NCI-H128 (cell line): ENCODE measurements at regions not wholly inside any gene's neighbourhood (a gene's known extent, or its start where the extent isn't known, plus 50 kb on each side); places are given as distances from the start of the nearest gene placed in this dataset.

Experiments used
- DNase-seq: peaks from one replicate; lab custom pipeline; 2025; ENCODE audit not compliant: unreplicated experiment; lab: John Stamatoyannopoulos, UW

DNA sequence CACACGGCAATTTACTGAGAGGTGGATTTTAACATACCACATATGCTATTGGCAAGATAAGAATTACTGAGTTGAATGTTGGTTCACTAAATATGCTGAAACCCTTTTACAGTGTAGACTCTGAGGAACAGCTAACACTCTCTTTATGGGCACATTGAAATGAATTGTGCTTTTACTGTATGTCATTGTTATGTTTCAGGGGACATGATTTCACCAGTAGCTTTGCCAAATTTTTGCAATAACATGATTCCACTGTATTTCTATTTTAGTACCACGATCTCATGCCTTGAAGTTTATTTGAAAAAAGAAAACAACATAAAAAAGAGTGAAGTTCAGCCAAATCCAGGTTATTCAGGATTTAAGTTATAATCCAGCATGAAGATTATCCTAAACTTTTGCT, 188.5 kb downstream of the HLX start:
- no peak for DNase-seq

DNA sequence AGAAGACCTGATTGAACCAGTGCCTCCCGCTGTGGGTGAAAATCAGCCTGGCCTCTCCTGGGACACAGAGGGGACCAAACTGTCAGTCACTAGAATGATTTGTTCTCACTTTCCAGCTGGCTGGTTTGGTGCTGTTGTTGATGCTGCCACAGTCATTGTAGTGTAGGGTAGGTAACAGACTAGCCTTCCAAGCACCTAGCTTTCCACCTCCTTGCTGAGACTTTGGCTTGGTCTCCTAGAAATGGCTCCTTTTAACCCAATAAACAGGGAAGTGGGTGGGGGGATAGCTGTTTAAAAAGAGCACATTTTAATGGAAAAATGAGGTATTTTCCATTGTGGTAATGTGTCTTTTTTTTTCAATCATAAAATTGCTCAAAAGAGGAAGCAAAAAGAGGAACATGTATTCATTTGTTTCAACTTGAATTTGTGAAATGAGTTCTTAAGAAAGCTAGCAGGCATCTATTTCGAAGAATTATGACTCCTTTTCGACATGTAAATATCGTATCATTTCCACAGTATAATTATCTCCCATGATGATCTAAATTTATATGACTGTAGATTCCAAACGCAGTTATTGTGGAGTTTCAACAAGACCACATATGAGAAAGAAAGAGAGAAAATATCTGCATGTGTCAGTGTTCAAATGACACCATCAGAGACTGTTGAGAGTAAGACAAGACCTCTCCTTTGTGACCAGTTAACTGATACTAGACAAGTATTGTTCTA, 190.1 kb downstream of the HLX start:
- no peak for DNase-seq

DNA sequence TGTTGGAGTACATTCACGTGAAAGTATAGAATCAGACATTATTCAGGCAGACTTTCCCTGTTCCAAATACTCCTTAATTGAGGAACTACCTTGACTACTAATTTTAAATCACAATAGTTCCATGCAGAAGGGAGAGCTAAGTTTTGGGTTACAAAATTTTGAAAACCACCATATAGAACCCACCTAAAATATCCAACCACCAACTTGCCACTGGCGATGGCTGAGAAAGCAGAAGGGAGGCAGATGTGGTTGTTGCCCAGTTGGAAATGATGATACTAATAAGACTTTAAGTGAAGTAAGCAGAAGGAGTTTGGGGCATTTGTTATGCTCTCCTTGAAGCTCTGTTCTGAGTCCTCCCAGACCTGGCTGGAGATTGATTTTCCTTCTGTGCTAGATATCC, 190.7 kb downstream of the HLX start:
- DNase-seq = no peak

DNA sequence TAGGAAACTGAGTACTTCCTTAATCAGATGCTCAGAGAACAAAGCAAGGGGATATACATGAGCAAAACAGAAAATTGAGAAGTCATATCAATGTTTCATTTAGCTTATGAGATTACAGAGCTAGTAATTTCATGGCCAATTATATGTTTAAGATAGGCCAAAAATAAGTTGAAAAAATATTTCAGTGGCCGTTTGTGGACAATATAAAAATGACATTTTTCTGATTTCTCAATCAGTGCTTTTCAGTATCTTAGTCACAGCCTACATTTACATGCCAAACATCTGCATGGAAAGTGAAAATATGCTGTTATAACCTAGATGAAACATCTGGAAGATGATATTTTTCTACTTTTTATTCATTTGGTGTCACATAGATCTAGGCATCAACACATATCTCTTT, 192.5 kb downstream of the HLX start:
- DNase-seq = no peak

DNA sequence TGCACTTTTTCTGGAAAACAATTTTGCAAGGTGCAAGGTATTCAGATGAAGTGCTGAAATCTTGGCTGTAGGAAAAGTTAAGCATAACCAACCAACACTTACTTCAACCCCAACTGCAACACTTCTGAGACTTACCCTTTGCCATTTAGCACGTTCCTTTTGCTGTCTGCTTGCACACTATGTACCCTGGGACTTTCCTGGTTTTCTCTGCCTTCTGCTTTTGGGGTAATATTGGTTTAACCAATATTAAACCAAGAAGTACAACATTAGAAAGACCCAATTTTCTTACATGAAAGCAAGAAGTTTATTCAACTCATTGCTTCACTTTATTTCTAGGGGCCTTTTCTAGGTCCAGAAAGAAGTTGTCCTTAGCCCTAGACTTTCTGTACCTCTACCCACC, 193.0 kb downstream of the HLX start:
- no peak for DNase-seq

DNA sequence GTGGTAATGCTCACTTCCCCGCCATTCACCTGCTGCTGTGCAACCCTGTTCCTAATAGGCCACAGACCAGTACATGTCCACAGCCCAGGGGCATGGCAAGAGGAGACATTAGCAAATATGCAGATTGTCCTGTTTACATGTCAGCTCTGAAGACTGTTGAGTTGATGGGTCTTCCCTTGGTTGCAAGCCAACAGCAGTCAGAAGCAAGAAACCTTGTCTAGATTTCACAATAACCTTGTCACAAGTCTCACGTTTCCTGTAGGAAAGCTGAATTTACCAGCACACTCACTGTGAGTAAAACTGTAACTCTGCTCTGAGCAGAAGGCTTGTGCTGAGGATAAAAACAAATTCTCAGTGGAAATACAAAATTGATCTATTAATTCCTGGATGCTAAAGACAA, 195.1 kb downstream of the HLX start:
- no peak for DNase-seq

DNA sequence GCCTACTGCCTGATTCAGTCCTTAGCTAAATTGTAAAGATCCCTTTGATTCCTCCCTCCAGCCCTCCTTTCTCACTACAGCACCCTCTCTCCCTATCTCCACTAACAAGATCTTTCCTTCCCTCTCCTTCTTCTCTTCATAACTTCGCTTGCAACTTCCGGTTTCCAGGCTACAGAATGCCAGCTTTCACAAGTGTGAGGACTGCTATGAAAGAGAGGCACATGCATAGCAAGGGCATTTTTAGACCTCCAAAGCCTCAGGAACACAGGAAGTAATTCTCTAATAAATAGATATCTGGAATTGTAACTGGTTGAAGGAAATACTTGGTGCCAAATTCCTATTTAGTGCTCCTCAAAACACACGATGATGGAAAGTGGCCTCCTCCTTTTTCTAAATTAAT, 196.7 kb downstream of the HLX start:
- DNase-seq = no peak

DNA sequence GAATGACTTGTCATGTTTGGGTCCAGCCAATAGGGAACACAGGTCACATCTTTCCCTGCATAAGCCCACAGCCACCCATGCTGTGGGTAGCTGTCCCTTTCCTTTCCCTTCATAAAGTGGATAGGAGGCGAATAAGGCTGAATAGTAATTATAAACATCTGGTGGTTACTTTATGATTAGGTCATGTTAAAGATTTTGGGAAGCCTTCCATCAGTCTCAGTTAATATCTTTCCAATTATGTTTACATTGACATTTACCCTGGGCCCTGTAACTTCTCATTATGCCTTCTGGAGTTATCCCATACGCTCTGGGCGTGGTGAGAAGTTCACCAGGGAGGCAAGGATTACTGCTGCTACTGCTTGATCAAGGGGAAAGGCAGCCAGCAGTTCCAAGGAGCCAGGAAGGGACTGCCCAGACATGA, 197.2 kb downstream of the HLX start:
- no peak for DNase-seq

DNA sequence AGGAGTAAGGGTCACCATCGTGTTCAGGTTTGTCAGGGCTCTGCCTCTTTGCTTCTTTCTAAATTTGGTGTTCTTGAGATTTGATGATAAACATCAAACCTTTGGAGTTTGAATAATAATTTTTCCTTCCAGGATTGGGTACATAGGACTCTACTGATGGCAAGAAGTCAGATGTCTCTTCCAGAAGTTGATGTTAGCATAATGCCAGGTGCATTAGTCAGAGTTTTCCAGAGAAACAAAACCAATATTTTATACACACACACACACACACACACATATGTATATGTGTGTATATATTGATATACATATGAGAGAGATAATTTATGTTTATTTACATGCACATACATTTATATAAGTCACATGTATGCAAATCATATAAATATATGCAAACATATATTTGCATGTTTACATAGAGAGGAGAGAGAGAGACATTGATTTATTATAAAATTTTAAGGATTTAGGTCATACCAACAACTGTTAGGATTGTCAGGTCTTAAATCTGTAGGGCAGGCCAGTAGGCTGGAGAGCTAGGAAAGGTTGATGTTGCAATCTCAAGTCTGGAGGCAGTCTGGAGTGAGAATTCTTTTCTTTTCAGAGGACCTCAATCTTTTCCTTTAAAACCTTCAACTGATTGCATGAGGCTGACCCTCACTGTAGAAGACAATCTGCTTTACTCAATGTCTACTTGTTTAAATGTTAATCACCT, 199.2 kb downstream of the HLX start:
- no peak for DNase-seq

DNA sequence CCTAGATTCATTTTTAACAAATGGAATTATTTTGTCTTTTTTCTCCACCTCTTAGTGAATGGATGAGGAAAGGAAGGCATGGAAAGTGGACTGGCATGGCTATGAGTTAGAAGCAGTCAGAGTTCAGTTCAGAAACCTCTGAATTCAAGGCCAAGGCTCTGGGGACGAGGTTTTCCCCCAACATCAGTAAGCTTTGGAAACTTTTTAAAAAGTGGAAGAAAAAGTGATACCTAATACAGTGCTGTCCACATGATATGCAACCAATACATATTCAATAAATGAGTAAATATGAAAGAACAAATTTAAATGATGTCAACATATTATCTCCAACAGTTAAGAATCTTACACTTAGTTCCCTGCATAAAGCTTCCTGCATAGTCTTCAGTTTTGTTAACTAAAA, 204.7 kb downstream of the HLX start:
- DNase-seq = no peak

DNA sequence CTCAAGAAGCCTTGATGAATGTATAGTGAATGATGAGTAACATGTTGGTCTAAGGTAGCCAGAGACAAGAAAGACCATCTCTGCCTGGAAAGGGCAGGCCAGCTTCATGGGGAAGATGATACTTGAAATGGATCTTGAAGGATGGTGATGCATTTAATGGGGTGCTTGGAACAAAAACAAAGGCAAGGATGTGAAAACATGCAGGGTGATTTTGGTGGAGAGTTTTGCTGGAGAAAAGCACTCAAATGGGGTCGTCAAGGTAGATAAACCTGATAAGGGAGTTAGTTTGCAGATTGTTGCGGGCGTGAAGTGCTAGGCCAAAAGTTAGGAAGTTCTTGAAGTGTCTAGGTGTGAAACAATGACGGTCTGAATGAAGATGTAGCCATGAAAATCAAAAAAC, 205.4 kb downstream of the HLX start:
- no peak for DNase-seq

DNA sequence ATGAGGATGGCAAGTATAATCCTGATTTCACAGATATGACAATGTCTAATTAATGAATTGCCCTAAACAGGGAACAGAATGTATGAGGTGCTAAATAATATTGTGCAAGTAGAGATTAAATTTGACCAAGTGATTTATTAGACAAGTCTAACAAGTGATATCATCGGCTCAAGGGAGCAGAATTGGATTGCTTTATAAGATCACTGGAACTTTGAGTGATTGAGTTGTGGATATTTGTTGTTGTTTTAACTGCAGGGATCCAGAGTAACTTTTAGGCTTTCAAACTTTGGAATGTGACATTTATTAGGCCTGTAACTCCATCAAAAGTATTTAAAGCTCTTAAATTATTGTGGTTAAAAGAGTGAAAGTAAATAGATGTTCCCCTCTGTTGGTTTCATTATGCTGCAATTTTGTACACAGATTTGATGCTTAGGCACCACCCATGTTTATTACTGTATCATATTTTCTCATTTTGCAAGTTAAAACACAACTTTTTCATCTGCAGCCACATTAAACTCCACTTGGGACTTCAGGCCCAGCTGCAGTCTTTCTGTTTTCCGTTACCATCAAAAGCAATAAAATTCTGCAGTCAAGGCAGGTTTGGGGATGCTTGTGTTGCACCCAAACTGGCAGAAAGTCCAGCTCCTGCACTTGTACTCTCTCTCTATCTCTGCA, 206.6 kb downstream of the HLX start:
- no peak for DNase-seq

DNA sequence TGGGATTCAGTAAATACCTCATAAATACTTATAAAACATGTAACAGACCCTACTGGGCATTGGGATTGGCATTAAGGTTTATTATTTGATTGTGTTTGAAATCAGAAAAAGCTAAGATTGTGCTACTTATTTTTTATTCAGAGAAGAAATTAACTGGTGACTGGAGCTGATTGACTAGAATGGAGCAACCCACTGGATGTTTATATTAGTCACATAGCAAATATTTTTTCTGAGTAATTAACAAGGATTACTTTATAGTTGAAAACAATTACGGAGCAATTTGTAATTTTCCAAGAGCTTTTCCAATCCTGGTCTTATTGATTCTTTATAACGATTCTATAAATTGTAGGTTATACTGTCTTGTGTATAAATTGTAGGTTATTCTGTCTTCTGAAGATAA, 208.7 kb downstream of the HLX start:
- DNase-seq = no peak

DNA sequence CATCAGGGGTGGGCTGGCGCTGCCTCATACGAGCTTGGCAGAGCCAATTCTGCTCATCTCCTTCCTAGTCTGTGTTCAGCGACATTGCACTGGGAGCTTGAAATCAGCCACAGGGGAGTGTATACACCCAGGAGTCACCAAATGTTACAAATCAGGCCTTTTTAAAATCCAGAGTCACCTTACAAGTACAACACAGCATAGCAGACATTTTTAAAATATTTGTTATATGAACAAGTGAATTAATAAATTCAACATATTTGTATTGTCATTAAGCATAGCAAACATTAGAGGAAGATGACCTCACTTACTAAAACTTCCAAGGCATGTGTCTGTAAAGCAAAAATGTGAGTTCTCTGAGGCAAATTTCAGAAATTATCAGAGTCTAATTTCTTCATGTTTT, 210.0 kb downstream of the HLX start:
- DNase-seq = no peak

DNA sequence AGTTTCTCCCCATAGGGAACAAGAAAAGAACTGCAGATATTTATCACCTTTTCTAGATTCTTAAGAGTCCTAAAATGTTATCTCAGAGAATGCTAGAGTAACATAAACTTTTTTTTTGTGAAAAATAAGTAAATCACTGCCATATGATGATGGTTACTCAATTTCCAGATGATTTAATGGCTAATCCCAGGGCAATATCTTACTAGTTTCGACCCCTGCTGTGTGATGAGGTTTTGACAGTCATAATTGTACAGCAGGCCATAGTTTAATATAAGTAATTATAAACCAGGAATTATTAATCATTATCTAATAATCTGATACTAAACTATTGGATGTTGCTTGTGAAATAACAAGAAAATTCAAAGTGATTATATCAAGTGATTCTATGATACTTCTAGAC, 210.6 kb downstream of the HLX start:
- DNase-seq = no peak

DNA sequence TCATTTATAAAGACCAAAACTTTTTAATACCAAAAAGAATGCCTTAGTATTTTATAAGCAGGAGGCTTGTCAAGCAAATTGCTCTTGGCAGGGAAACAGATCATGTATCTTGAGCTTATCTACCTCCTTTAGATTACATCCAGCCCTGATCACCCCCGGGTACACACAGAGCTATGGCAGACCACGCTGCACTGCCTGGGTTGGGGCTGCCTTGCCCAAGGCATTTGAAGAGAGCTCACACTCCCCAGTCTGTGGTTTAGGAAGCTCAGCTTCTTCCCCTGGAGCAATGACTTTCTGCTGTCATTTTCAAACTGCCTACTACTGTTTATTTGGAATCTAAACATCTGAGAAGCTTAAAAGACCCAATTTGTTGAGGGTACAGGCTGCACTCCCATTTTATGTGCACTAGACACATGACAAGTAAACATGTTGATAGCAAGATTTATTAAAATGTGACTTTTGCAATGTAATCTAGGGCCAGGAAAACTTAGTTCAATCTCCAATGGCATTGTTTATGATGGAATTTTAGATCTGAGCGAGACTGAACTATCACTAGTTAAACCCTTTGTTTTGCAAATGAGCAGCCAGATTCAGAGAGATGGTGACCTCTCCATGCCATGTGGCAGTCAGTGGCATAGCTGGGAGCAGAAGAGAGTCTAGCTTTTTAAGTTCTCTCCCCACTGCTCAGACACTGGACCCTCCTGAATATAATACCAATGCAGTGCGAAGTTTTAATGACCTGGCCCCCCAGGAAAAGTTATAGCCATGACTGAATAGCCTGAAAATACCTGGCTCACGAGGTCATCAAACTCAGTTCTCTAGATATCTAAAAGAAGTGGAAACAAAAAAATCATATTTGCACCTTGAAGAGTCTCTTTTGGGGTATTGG, 214.9 kb downstream of the HLX start:
- DNase-seq = no peak

DNA sequence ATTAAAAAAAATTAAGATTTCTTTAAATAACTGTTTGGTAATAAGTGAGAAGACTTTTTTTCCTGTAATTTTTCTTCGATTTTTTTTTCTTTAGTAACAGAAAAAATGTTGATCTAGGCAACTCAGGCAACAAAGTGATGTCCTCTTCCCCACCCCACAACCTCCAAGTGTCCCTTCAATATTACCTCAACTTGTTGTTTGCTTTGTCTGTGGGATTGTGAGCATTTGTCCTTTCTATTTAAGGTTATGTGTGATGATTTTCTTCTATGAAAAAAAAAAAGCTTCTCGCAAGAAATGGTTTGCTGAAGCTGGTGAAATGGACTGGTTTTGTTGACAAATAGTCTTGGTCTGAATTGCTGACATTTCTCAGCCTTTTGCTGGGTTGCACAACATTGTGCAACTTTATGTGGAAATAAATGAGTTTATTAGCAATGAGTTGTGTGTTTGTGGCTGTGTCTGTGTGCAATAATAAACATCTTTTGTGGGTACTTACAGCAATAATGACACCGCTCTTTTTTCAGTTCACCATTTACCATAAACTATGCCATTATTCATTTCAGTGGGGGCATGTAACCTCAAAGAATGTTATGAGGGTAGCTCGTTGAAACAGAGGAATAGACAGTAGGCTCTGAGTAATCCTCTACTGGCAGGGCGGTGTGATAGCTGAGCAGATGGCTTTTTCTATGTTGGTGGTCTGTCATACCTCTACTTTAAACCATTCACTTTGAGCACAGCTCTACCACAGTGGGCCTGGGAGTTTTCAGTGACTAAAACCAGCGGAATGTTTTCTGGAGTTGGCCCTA, 218.4 kb downstream of the HLX start:
- no peak for DNase-seq

DNA sequence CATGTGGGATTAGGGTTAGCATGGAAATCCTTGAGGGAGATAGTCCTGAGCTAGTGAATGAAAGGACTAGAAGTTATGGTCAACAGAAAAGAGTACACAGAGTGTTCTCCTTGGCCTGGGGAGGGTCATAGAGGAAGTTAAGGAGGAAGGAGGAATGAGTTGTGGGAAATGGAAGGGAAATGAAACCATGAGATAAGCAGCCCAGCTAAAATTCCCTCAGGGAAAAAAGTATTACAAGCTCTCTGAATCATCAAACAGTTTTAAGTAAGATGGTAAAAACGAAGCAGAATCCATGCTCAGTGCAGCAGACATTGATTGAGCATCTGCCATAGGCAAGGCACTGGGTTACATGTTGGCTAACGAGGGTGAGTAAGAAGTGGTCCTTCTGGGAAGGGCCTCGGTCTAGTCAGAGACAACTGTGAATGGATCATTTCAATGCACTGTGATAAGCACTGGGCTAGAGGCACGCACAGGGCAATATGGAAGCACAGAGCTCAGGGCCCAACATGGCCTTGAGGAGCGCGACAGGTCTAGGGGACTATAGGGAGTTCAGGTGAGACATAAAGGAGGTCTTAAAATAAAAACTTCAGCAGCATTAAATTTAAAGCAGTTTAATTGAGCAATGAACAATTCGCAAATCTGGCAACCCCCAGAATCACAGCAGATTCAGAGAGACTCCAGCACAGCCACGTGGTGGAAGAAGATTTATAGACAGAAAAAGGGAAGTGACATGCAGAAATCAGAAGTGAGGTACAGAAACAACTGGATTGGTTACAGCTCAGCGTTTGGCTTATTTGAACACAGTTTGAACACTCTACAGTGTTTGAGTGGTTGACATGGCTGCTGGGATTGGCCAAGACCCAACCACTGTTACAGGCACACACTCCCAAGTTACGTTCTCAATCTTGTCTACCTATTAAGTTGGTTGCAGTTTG, 219.5 kb downstream of the HLX start:
- no peak for DNase-seq
